H9 (cell line): ENCODE measurements at regions not wholly inside any gene's neighbourhood (a gene's known extent, or its start where the extent isn't known, plus 50 kb on each side); places are given as distances from the start of the nearest gene placed in this dataset.

Experiments used
- DNase-seq: peaks from one replicate; pipeline ENCODE4 v3.0.0-alpha.2; 2017
- H2AFZ ChIP-seq: one replicate; pipeline ENCODE4 v1.6.1; 2013; ENCODE audit warnings: mild to moderate bottlenecking, low read length, control low read depth, moderate library complexity
- H2AK5ac ChIP-seq: 2 replicates; pipeline ENCODE4 v1.6.1; 2013; ENCODE audit warnings: low read length, control low read depth, mixed read lengths; ENCODE audit not compliant: insufficient read length
- H2BK120ac ChIP-seq: one replicate; pipeline ENCODE4 v1.6.1; 2013; ENCODE audit warnings: low read depth, mild to moderate bottlenecking, low read length, control low read depth, inconsistent platforms; ENCODE audit not compliant: poor library complexity, severe bottlenecking
- H2BK12ac ChIP-seq: 2 replicates; pipeline ENCODE4 v1.6.1; 2013; ENCODE audit warnings: low read length, control low read depth, mixed read lengths, low read depth; ENCODE audit not compliant: insufficient read length
- H2BK15ac ChIP-seq: 2 replicates; pipeline ENCODE4 v1.6.1; 2013; ENCODE audit warnings: low read depth, low read length, control low read depth
- H2BK20ac ChIP-seq: one replicate; pipeline ENCODE4 v1.6.1; 2013; ENCODE audit warnings: low read depth, mild to moderate bottlenecking, low read length, control low read depth, inconsistent platforms; ENCODE audit not compliant: poor library complexity, severe bottlenecking
- H2BK5ac ChIP-seq: 2 replicates; pipeline ENCODE4 v1.6.1; 2013; ENCODE audit warnings: low read length, control low read depth, mixed read lengths; ENCODE audit not compliant: insufficient read length
- H3K14ac ChIP-seq: 2 replicates; pipeline ENCODE4 v1.6.1; 2013; ENCODE audit warnings: low read length, control low read depth; ENCODE audit not compliant: insufficient read depth
- H3K18ac ChIP-seq: 2 replicates; pipeline ENCODE4 v1.6.1; 2013; ENCODE audit warnings: low read depth, mild to moderate bottlenecking, mixed read lengths, low read length, control low read depth; ENCODE audit not compliant: insufficient read length
- H3K23ac ChIP-seq: 2 replicates; pipeline ENCODE4 v1.6.1; 2013; ENCODE audit warnings: low read length, control low read depth, mixed read lengths, low read depth; ENCODE audit not compliant: insufficient read length
- H3K23me2 ChIP-seq: 2 replicates; pipeline ENCODE4 v1.6.1; 2013; ENCODE audit warnings: low read depth, mild to moderate bottlenecking, mixed read lengths, low read length, control low read depth; ENCODE audit not compliant: insufficient read length, poor library complexity, severe bottlenecking
- H3K27ac ChIP-seq: 2 replicates; pipeline ENCODE4 v1.5.1; 2013; ENCODE audit warnings: low read length, control low read depth, mixed read lengths, low read depth; ENCODE audit not compliant: insufficient read length
- H3K27me3 ChIP-seq: 2 replicates; pipeline ENCODE4 v1.6.1; 2013; ENCODE audit warnings: low read length, control low read depth, inconsistent platforms; ENCODE audit not compliant: insufficient read depth
- H3K4ac ChIP-seq: 2 replicates; pipeline ENCODE4 v1.6.1; 2013; ENCODE audit warnings: low read depth, mild to moderate bottlenecking, control low read depth, inconsistent platforms, low read length, moderate library complexity
- H3K4me1 ChIP-seq: 2 replicates; pipeline ENCODE4 v1.6.1; 2013; ENCODE audit warnings: low read length, control low read depth, inconsistent platforms; ENCODE audit not compliant: insufficient read depth
- H3K4me2 ChIP-seq: 2 replicates; pipeline ENCODE4 v1.6.1; 2013; ENCODE audit warnings: low read length, control low read depth, mixed read lengths; ENCODE audit not compliant: insufficient read length, insufficient read depth
- H3K56ac ChIP-seq: 2 replicates; pipeline ENCODE4 v1.6.1; 2013; ENCODE audit warnings: low read depth, mild to moderate bottlenecking, mixed read lengths, low read length, control low read depth; ENCODE audit not compliant: insufficient read length
- H3K79me1 ChIP-seq: 2 replicates; pipeline ENCODE4 v1.6.1; 2013; ENCODE audit warnings: low read depth, mild to moderate bottlenecking, moderate library complexity, low read length, control low read depth, inconsistent platforms; ENCODE audit not compliant: insufficient read depth, poor library complexity, severe bottlenecking
- H3K79me2 ChIP-seq: 2 replicates; pipeline ENCODE4 v1.6.1; 2013; ENCODE audit warnings: low read length, control low read depth, inconsistent platforms; ENCODE audit not compliant: insufficient read depth
- H3K9ac ChIP-seq: 2 replicates; pipeline ENCODE4 v1.6.1; 2013; ENCODE audit warnings: low read length, control low read depth, mixed read lengths; ENCODE audit not compliant: insufficient read length; ENCODE audit errors: extremely low read depth
- H3K9me3 ChIP-seq: one replicate; pipeline ENCODE4 v1.6.1; 2013; ENCODE audit warnings: low read depth, low read length, inconsistent platforms; ENCODE audit not compliant: control insufficient read depth
- H3T11ph ChIP-seq: one replicate; pipeline ENCODE4 v1.6.1; 2013; ENCODE audit warnings: mild to moderate bottlenecking, low read length, control low read depth, inconsistent platforms
- H4K20me1 ChIP-seq: one replicate; pipeline ENCODE4 v1.6.1; 2013; ENCODE audit not compliant: control insufficient read depth, insufficient read length, insufficient read depth
- H4K5ac ChIP-seq: 2 replicates; pipeline ENCODE4 v1.6.1; 2013; ENCODE audit warnings: low read depth, mild to moderate bottlenecking, mixed read lengths, low read length, control low read depth; ENCODE audit not compliant: insufficient read length
- H4K8ac ChIP-seq: replicated peaks from 2 replicates; pipeline ENCODE4 v1.6.1; 2013; ENCODE audit warnings: low read length, control low read depth, mixed read lengths, low read depth; ENCODE audit not compliant: insufficient read length
- H4K91ac ChIP-seq: 2 replicates; pipeline ENCODE4 v1.6.1; 2013; ENCODE audit warnings: low read depth, mild to moderate bottlenecking, moderate library complexity, mixed read lengths, low read length, control low read depth; ENCODE audit not compliant: insufficient read length
- H3K27ac Mint-ChIP-seq, 3 experiments: 2 replicates in 2 of 3; 3 replicates in 1 of 3; pipeline ENCODE4 v1.8.0; 2020 to 2021; ENCODE audit warnings: mixed read lengths in 3 of 3, mild to moderate bottlenecking in 1 of 3, moderate library complexity in 1 of 3
- H3K27me3 Mint-ChIP-seq: 2 replicates; pipeline ENCODE4 v1.8.0; 2021; ENCODE audit warnings: low read depth, mild to moderate bottlenecking, moderate library complexity, mixed read lengths
- H3K36me3 Mint-ChIP-seq, 3 experiments: 2 replicates in 2 of 3; 3 replicates in 1 of 3; pipeline ENCODE4 v1.8.0; 2020 to 2021; ENCODE audit warnings: low read depth in 3 of 3, mixed read lengths in 3 of 3; ENCODE audit not compliant: insufficient read depth in 1 of 3
- H3K4me1 Mint-ChIP-seq, 2 experiments: 2 replicates each; pipeline ENCODE4 v1.8.0; 2020; ENCODE audit warnings: mixed read lengths in 2 of 2
- H3K4me3 Mint-ChIP-seq, 2 experiments: 2 replicates in 1 of 2; 3 replicates in 1 of 2; pipeline ENCODE4 v1.8.0; 2020 to 2021; ENCODE audit warnings: mild to moderate bottlenecking in 2 of 2, mixed read lengths in 2 of 2, moderate library complexity in 1 of 2
- H3K9me3 Mint-ChIP-seq, 2 experiments: 2 replicates in 1 of 2; 3 replicates in 1 of 2; pipeline ENCODE4 v1.8.0; 2020; ENCODE audit warnings: mild to moderate bottlenecking in 2 of 2, mixed read lengths in 2 of 2, moderate library complexity in 1 of 2
- CTCF ChIP-seq: fragments of 200-600 bp; sonication (generic); conservative IDR thresholded peaks from 3 replicates; pipeline ENCODE4 v1.8.0; 2021; ENCODE audit warnings: antibody characterized with exemption, mild to moderate bottlenecking
- WGBS: extraction: QIAGEN DNeasy Blood & Tissue Kit; methylation state at CpG from one replicate; pipeline ENCODE4 v1.1.7; 2013; ENCODE audit warnings: missing lambda C conversion rate, low lambda C conversion rate, mixed read lengths; ENCODE audit not compliant: insufficient read length; ENCODE audit errors: extremely low coverage; 5-methylcytosine and 5-hydroxymethylcytosine counted together

GRCh38 chr2:40831321-40831873 is 379.5 kb upstream of the SLC8A1 start:
- no peak overlapping the region for H3K4ac ChIP-seq
- H3K9me3 Mint-ChIP-seq = no peaks in the 10 kb centered on the region
- no peaks in the 10 kb centered on the region for H3K36me3 Mint-ChIP-seq
- no peaks in the 10 kb centered on the region for H3K79me1 ChIP-seq
- H4K91ac ChIP-seq = no peak overlapping the region
- H2BK5ac ChIP-seq = no peak overlapping the region
- H3K9ac ChIP-seq = no peak overlapping the region
- no peak overlapping the region for H2BK15ac ChIP-seq
- H2BK20ac ChIP-seq = no peak overlapping the region
- no peak overlapping the region for H3K4me3 Mint-ChIP-seq
- no peaks in the 10 kb centered on the region for H3K27me3 ChIP-seq
- no peaks in the 10 kb centered on the region for H3K23me2 ChIP-seq
- TF ChIP-seq CTCF = no peak
- no peak for DNase-seq
- H4K20me1 ChIP-seq = no peaks in the 10 kb centered on the region
- no peaks in the 10 kb centered on the region for H3K9me3 ChIP-seq
- no CpG with 5 or more reads among the region's 3 CpGs for WGBS
- H3K56ac ChIP-seq = no peak overlapping the region
- no peak overlapping the region for H2AK5ac ChIP-seq
- H3K27me3 Mint-ChIP-seq = no peaks in the 10 kb centered on the region
- H2BK120ac ChIP-seq = no peak overlapping the region
- no peak overlapping the region for H2BK12ac ChIP-seq
- no peak overlapping the region for H4K8ac ChIP-seq
- no peak overlapping the region for H3K27ac Mint-ChIP-seq
- no peak overlapping the region for H3K14ac ChIP-seq
- H3K4me1 ChIP-seq = no peaks in the 10 kb centered on the region; the same call in 1 of the 2 replicates
- H3K79me2 ChIP-seq = no peaks in the 10 kb centered on the region
- H3K27ac ChIP-seq = no peak overlapping the region
- no peak overlapping the region for H3T11ph ChIP-seq
- H3K18ac ChIP-seq = no peak overlapping the region
- H3K23ac ChIP-seq = no peak overlapping the region
- no peak overlapping the region for H4K5ac ChIP-seq
- H2AFZ ChIP-seq = no peak overlapping the region
- no peak overlapping the region for H3K4me2 ChIP-seq
- H3K4me1 Mint-ChIP-seq = no peaks in the 10 kb centered on the region
